GM12878 (cell line): ENCODE measurements at regions not wholly inside any gene's neighbourhood (a gene's known extent, or its start where the extent isn't known, plus 50 kb on each side); places are given as distances from the start of the nearest gene placed in this dataset.

Source experiments
- DPF2 ChIP-seq: fragments of 450-650 bp; IDR thresholded peaks from 2 replicates; pipeline ENCODE4 v1.6.1; 2017; ENCODE audit warnings: mild to moderate bottlenecking
- ETV6 ChIP-seq, 2 experiments: fragments of 450-650 bp in 1 of 2; IDR thresholded peaks in 1 of 2; conservative IDR thresholded peaks in 1 of 2; 2 replicates each; pipeline ENCODE4 v1.6.1; 2014; ENCODE audit warnings: antibody characterized with exemption in 1 of 2, borderline replicate concordance in 1 of 2, low read depth in 1 of 2, mild to moderate bottlenecking in 1 of 2, moderate library complexity in 1 of 2
- KAT2A ChIP-seq: conservative IDR thresholded peaks from 2 replicates; pipeline ENCODE4 v1.6.1; 2011; ENCODE audit warnings: low read depth, low read length; ENCODE audit not compliant: control insufficient read depth
- MEF2B ChIP-seq: fragments of 450-650 bp; IDR thresholded peaks from 2 replicates; pipeline ENCODE4 v1.6.1; 2018; ENCODE audit warnings: mild to moderate bottlenecking, moderate library complexity; ENCODE audit not compliant: partially characterized antibody, poor library complexity, severe bottlenecking
- MYC ChIP-seq: IDR thresholded peaks from 2 replicates; pipeline ENCODE4 v1.6.1; 2011; ENCODE audit warnings: mild to moderate bottlenecking, low read length, moderate library complexity, inconsistent platforms; ENCODE audit not compliant: insufficient read depth, insufficient replicate concordance, insufficient read length, severe bottlenecking
- NR2C1 ChIP-seq: fragments of 450-650 bp; IDR thresholded peaks from 2 replicates; pipeline ENCODE4 v1.6.1; 2017; ENCODE audit warnings: antibody characterized with exemption, mild to moderate bottlenecking, moderate library complexity
- SIX5 ChIP-seq: IDR thresholded peaks from 2 replicates; pipeline ENCODE4 v1.6.1; 2011; ENCODE audit warnings: mild to moderate bottlenecking, low read depth, low read length, moderate library complexity; ENCODE audit not compliant: severe bottlenecking
- SP1 ChIP-seq: IDR thresholded peaks from one replicate; pipeline ENCODE4 v1.6.1; 2011; ENCODE audit warnings: low read depth, low read length
- STAT1 ChIP-seq: fragments of 450-650 bp; conservative IDR thresholded peaks from 2 replicates; pipeline ENCODE4 v1.6.1; 2014; ENCODE audit warnings: antibody characterized with exemption, mild to moderate bottlenecking
- TCF3 ChIP-seq: IDR thresholded peaks from 2 replicates; pipeline ENCODE4 v1.6.1; 2012; ENCODE audit warnings: low read depth, mild to moderate bottlenecking, low read length, borderline replicate concordance; ENCODE audit not compliant: insufficient read depth
- YY1 ChIP-seq: IDR thresholded peaks from 2 replicates; pipeline ENCODE4 v1.6.1; 2011; ENCODE audit warnings: low read depth, mild to moderate bottlenecking, low read length
- ZSCAN29 ChIP-seq: fragments of 450-650 bp; IDR thresholded peaks from 2 replicates; pipeline ENCODE4 v1.6.1; 2017; ENCODE audit warnings: mild to moderate bottlenecking, moderate library complexity
- TF ChIP-seq, protein P1 (sequence below): fragments of 450-650 bp; IDR thresholded peaks from 2 replicates; pipeline ENCODE4 v1.6.1; 2018; ENCODE audit warnings: mild to moderate bottlenecking, low read depth, moderate library complexity; ENCODE audit not compliant: partially characterized antibody
- TF ChIP-seq, protein P2 (sequence below): fragments of 450-650 bp; conservative IDR thresholded peaks from 2 replicates; pipeline ENCODE4 v1.6.1; 2017; ENCODE audit warnings: mild to moderate bottlenecking, moderate library complexity

DNA sequence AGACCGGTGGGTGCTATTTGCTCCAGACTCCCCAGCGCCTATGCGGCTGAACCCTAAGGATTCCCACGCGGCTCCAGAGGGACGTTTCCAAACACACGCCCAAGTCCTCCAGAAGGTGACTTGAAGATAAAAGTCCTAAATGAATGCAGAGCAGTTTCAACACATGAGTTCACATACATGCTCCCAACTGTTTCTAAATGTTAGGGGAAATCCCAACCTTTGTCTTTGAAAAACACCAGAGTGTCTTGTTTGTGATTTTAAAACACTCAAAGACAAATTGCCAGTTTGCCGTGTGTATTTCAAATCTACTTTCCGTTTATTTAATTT, 252.9 kb upstream of the SFSWAP start (continued):
- TF ChIP-seq, protein P1, sequence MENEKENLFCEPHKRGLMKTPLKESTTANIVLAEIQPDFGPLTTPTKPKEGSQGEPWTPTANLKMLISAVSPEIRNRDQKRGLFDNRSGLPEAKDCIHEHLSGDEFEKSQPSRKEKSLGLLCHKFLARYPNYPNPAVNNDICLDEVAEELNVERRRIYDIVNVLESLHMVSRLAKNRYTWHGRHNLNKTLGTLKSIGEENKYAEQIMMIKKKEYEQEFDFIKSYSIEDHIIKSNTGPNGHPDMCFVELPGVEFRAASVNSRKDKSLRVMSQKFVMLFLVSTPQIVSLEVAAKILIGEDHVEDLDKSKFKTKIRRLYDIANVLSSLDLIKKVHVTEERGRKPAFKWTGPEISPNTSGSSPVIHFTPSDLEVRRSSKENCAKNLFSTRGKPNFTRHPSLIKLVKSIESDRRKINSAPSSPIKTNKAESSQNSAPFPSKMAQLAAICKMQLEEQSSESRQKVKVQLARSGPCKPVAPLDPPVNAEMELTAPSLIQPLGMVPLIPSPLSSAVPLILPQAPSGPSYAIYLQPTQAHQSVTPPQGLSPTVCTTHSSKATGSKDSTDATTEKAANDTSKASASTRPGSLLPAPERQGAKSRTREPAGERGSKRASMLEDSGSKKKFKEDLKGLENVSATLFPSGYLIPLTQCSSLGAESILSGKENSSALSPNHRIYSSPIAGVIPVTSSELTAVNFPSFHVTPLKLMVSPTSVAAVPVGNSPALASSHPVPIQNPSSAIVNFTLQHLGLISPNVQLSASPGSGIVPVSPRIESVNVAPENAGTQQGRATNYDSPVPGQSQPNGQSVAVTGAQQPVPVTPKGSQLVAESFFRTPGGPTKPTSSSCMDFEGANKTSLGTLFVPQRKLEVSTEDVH, result no peak
- TF ChIP-seq SP1 (no peak), KAT2A (no peak), STAT1 (no peak), TCF3 (no peak), MEF2B (no peak), MYC (no peak), SIX5 (no peak), ETV6 (conservative IDR thresholded peaks at IDR 0.05 in 1 of 2, IDR thresholded peaks at IDR 0.05 in 1 of 2; ENCODE audit: borderline replicate concordance in 1 of 2, low read depth in 1 of 2) (no peak), YY1 (no peak), NR2C1 (no peak), ZSCAN29 (no peak), DPF2 (no peak)
- TF ChIP-seq, protein P2, sequence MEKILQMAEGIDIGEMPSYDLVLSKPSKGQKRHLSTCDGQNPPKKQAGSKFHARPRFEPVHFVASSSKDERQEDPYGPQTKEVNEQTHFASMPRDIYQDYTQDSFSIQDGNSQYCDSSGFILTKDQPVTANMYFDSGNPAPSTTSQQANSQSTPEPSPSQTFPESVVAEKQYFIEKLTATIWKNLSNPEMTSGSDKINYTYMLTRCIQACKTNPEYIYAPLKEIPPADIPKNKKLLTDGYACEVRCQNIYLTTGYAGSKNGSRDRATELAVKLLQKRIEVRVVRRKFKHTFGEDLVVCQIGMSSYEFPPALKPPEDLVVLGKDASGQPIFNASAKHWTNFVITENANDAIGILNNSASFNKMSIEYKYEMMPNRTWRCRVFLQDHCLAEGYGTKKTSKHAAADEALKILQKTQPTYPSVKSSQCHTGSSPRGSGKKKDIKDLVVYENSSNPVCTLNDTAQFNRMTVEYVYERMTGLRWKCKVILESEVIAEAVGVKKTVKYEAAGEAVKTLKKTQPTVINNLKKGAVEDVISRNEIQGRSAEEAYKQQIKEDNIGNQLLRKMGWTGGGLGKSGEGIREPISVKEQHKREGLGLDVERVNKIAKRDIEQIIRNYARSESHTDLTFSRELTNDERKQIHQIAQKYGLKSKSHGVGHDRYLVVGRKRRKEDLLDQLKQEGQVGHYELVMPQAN, result no peak
